Ishikawa (cell line): ENCODE measurements at regions not wholly inside any gene's neighbourhood (a gene's known extent, or its start where the extent isn't known, plus 50 kb on each side); places are given as distances from the start of the nearest gene placed in this dataset.

Experiments used
- CEBPB ChIP-seq: IDR thresholded peaks from 2 replicates; pipeline ENCODE4 v1.6.1; 2012
- CREB1 ChIP-seq: IDR thresholded peaks from 2 replicates; pipeline ENCODE4 v1.6.1; 2012; ENCODE audit warnings: low read depth
- EGR1 ChIP-seq: IDR thresholded peaks from 2 replicates; pipeline ENCODE4 v1.6.1; 2012
- EP300 ChIP-seq: IDR thresholded peaks from 2 replicates; pipeline ENCODE4 v1.6.1; 2012; ENCODE audit warnings: borderline replicate concordance
- FOXM1 ChIP-seq: IDR thresholded peaks from 2 replicates; pipeline ENCODE4 v1.6.1; 2012; ENCODE audit warnings: low read depth, borderline replicate concordance
- MAX ChIP-seq: IDR thresholded peaks from 2 replicates; pipeline ENCODE4 v1.6.1; 2012
- NFIC ChIP-seq: IDR thresholded peaks from 2 replicates; pipeline ENCODE4 v1.6.1; 2012
- RAD21 ChIP-seq: IDR thresholded peaks from 2 replicates; pipeline ENCODE4 v1.6.1; 2012; ENCODE audit warnings: low read depth
- TAF1 ChIP-seq: IDR thresholded peaks from 2 replicates; pipeline ENCODE4 v1.6.1; 2012; ENCODE audit warnings: low read depth, mild to moderate bottlenecking
- TCF12 ChIP-seq: IDR thresholded peaks from 2 replicates; pipeline ENCODE4 v1.6.1; 2012; ENCODE audit warnings: low read depth
- TEAD4 ChIP-seq: IDR thresholded peaks from 2 replicates; pipeline ENCODE4 v1.6.1; 2012
- USF1 ChIP-seq: IDR thresholded peaks from 2 replicates; pipeline ENCODE4 v1.6.1; 2012
- YY1 ChIP-seq: IDR thresholded peaks from 2 replicates; pipeline ENCODE4 v1.6.1; 2012; ENCODE audit warnings: low read depth
- ZBTB7A ChIP-seq: IDR thresholded peaks from 2 replicates; pipeline ENCODE4 v1.6.1; 2012; ENCODE audit warnings: low read depth
- TF ChIP-seq, protein P1 (sequence below): IDR thresholded peaks from 2 replicates; pipeline ENCODE4 v1.6.1; 2012; ENCODE audit warnings: low read depth, mild to moderate bottlenecking

DNA sequence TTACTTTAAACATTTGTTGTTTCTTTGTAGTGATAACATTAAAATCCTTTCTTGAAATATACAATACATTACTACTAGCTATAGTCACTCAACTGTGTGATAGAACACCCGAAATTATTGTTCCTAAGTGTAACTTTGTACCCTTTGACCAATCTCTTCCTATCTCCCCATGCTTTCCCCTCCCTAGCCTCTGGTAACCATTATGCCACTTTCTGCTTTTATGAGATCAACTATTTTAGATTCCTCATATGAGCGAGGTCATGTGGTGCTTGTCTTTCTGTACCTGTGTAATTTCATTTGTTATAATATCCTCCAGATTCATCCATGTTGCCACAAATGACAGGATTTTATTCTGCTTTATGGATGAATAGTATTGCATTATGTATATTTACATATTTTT lies 629.0 kb downstream of the USP25 start:
- TF ChIP-seq TEAD4: no peak
- no peak for TF ChIP-seq EGR1
- no peak for TF ChIP-seq FOXM1
- TF ChIP-seq YY1: no peak
- TF ChIP-seq USF1: no peak
- no peak for TF ChIP-seq CREB1
- no peak for TF ChIP-seq TCF12
- TF ChIP-seq CEBPB: no peak

DNA sequence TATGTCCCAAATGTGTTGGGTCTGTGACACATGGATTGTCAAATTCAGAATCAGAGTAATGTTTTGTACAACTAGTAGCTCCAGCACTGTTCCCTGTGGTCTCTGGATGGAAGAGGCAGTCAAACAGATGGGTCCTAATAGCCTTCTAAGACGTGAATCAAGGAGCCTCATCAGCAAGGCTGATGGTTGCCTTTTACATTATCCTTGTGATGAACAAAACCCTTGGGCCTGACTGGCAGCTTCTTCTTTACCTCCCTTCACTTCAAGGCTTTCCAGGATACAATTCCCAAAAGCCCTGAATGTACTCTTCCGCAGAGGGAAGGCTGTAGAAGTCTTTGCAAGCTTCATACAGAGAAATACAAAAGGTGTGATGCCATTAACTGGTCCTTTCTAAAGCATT lies 633.3 kb downstream of the USP25 start:
- TF ChIP-seq TAF1 (no peak), FOXM1 (no peak), EP300 (no peak), CREB1 (no peak), ZBTB7A (no peak), TEAD4 (no peak), TCF12 (no peak), USF1 (no peak), RAD21 (no peak), EGR1 (no peak), YY1 (no peak), CEBPB (no peak), MAX (no peak)

- no peak for TF ChIP-seq TEAD4
- no peak for TF ChIP-seq TAF1
- no peak for TF ChIP-seq YY1
- TF ChIP-seq CREB1: no peak
- no peak for TF ChIP-seq EGR1
- no peak for TF ChIP-seq FOXM1
- TF ChIP-seq, protein P1, sequence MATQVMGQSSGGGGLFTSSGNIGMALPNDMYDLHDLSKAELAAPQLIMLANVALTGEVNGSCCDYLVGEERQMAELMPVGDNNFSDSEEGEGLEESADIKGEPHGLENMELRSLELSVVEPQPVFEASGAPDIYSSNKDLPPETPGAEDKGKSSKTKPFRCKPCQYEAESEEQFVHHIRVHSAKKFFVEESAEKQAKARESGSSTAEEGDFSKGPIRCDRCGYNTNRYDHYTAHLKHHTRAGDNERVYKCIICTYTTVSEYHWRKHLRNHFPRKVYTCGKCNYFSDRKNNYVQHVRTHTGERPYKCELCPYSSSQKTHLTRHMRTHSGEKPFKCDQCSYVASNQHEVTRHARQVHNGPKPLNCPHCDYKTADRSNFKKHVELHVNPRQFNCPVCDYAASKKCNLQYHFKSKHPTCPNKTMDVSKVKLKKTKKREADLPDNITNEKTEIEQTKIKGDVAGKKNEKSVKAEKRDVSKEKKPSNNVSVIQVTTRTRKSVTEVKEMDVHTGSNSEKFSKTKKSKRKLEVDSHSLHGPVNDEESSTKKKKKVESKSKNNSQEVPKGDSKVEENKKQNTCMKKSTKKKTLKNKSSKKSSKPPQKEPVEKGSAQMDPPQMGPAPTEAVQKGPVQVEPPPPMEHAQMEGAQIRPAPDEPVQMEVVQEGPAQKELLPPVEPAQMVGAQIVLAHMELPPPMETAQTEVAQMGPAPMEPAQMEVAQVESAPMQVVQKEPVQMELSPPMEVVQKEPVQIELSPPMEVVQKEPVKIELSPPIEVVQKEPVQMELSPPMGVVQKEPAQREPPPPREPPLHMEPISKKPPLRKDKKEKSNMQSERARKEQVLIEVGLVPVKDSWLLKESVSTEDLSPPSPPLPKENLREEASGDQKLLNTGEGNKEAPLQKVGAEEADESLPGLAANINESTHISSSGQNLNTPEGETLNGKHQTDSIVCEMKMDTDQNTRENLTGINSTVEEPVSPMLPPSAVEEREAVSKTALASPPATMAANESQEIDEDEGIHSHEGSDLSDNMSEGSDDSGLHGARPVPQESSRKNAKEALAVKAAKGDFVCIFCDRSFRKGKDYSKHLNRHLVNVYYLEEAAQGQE: no peak
- TF ChIP-seq TCF12: no peak
- no peak for TF ChIP-seq NFIC
- TF ChIP-seq MAX: no peak
- TF ChIP-seq CEBPB: no peak
- TF ChIP-seq RAD21: no peak
- no peak for TF ChIP-seq ZBTB7A
- no peak for TF ChIP-seq USF1
- TF ChIP-seq EP300: no peak
These were observed 633.7 kb downstream of the USP25 start for GRCh38 chr21:16363518-16363917.

DNA sequence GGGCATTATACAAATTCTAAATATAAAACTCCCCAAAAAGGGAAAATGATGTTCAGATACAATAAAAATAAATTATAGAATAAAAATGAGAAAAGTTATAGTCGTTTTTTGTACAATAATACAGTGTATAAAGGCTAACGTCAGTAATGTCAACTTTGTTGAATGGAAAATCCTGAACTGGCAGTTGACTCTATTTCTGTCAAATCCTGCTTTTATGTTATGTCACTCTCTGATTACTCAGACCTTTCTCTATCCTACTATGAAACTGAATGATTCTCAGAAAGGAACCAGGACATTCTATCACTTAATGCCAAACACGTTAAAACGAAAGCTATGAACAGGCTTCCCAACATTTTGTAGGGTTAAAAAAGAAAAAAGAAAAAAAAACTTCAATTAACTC lies 636.4 kb downstream of the USP25 start:
- TF ChIP-seq EP300: no peak
- no peak for TF ChIP-seq RAD21
- TF ChIP-seq ZBTB7A: no peak
- no peak for TF ChIP-seq USF1
- TF ChIP-seq CREB1: no peak
- TF ChIP-seq CEBPB: no peak
- no peak for TF ChIP-seq TAF1
- TF ChIP-seq TCF12: no peak
- TF ChIP-seq NFIC: no peak

GRCh38 chr21:16367079-16367478 lies 637.3 kb downstream of the USP25 start:
- TF ChIP-seq ZBTB7A: no peak
- no peak for TF ChIP-seq EGR1
- TF ChIP-seq YY1: no peak
- TF ChIP-seq RAD21: no peak
- TF ChIP-seq USF1: no peak
- no peak for TF ChIP-seq NFIC
- no peak for TF ChIP-seq FOXM1
- no peak for TF ChIP-seq TEAD4
- no peak for TF ChIP-seq CREB1
- no peak for TF ChIP-seq MAX
- no peak for TF ChIP-seq CEBPB
- TF ChIP-seq EP300: no peak
- TF ChIP-seq TAF1: no peak
- no peak for TF ChIP-seq TCF12
- TF ChIP-seq, protein P1: no peak
